ENCODE measurements at regions not wholly inside any gene's neighbourhood (a gene's known extent, or its start where the extent isn't known, plus 50 kb on each side); places are given as distances from the start of the nearest gene placed in this dataset.

- TF ChIP-seq CTCF (IDR thresholded peaks at IDR 0.05; ENCODE audit: insufficient read depth, low read depth, low read length) (no peak), EZH2 (IDR thresholded peaks at IDR 0.05; ENCODE audit: insufficient read depth, low read length) (no peak)
These were observed 157.4 kb upstream of the TMEM196 start for GRCh38 chr7:19930851-19931250.

All from astrocyte (in vitro differentiated cells and primary cell).